ENCODE measurements at regions not wholly inside any gene's neighbourhood (a gene's known extent, or its start where the extent isn't known, plus 50 kb on each side); places are given as distances from the start of the nearest gene placed in this dataset.

DNA sequence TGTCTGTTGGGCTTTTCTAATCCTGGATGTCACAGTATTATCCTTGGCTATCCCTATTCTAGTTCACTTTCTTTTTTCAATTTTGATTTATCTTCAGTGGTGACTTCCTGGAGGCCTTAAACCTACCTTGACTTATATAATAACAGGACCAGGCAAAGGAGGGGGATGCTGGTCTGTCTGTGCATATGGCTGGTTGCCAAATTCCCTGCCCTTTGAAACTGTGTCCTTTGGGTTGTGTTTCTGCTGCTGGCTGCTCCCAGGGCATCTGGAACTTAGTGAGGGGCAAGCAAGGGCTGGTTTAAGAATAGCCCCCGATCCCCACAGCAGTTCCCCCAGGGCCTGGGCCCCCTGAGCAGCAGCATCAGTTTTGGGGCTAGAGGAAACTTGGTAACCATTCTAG is 96.0 kb upstream of the MAX start:
- CTCF ChIA-PET (ENCODE audit: low intra/inter-chr PET ratio, low total read pairs) = no interaction called here
- Histone ChIP-seq H3K27ac (ENCODE audit: extremely low read length, insufficient read depth, low read length) (no peak overlapping the region), H3K4me3 (replicated peaks in 1 of 3; ENCODE audit: insufficient read depth in 1 of 3, low read depth in 2 of 3, low read length in 3 of 3) (no peak overlapping the region), H3K9ac (ENCODE audit: insufficient read depth, low read depth, low read length) (no peak overlapping the region), H4K20me1 (ENCODE audit: insufficient read depth, low read length) (no peaks in the 10 kb centered on the region), H3K36me3 (replicated peaks in 1 of 2; ENCODE audit: control insufficient read depth in 1 of 2, insufficient read depth in 2 of 2, low read length in 2 of 2) (no peaks in the 10 kb centered on the region), H3K4me1 (ENCODE audit: insufficient read depth, low read length) (peaks cover 31% of the 10 kb centered on the region), H2AFZ (ENCODE audit: low read length) (no peak overlapping the region), H3K27me3 (ENCODE audit: control insufficient read depth in 1 of 2, insufficient read depth in 2 of 2, low read length in 2 of 2) (peaks cover 0 to 10% of the 10 kb centered on the region in 2 experiments; a peak in 2 of 5 replicates), H3K79me2 (ENCODE audit: insufficient read depth, low read length) (no peaks in the 10 kb centered on the region), H3K9me3 (ENCODE audit: low read length) (no peaks in the 10 kb centered on the region), H3K4me2 (ENCODE audit: low read depth, low read length) (peak overlapping the region; percentile 15; the same call in 1 of the 2 replicates)
- peak; percentile 26 for DNase-seq (ENCODE audit: low spot score)
- TF ChIP-seq NFIB (CRISPR knock-in tag; IDR thresholded peaks at IDR 0.05; ENCODE audit: borderline replicate concordance) (no peak), HNF4A (CRISPR knock-in tag; IDR thresholded peaks at IDR 0.05) (peak; percentile 31; the same call in 1 of the 2 replicates)
- POLR2A ChIA-PET = no interaction called here
- no peak for FAIRE-seq
- intact Hi-C loops (cut with micrococcal nuclease; ENCODE audit: unreplicated experiment) = no loop called here
- no peak for ATAC-seq
- in situ Hi-C loops (cut with HindIII; ENCODE audit: extremely low pct_ligation_motif_present, low pct_unique_long_range_greater_than_20kb) = no loop called here
- WGBS (ENCODE audit: low lambda C conversion rate) = 0% methylated on average over 1 of the region's 1 CpG
- no TSS peak for BruUV-seq (replicated peaks)

DNA sequence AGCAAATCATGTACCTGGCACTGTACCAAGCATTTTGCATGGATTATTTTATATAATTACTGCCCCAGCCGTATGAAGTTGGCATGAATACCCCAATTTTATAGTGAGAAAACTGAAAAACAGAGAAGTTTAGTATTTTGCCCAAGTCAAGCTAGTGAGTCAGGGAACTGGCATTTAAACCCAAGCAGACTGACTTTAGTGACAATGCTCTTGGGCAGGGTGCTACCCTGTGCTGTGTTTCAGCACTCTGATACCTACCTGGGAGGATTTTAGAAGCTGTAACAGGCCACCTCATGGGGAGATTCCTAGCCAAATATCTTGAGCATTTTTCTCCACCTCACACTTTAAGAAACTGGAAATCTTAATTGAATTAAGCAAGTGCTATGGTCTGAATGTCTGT is 98.1 kb upstream of the MAX start:
- WGBS (ENCODE audit: low lambda C conversion rate) = 19% methylated on average over 1 of the region's 1 CpG
- no peak for ATAC-seq
- ChIA-PET POLR2A (no interaction called here), CTCF (ENCODE audit: low intra/inter-chr PET ratio, low total read pairs) (no interaction called here)
- no peak overlapping the region for H3K4me3 ChIP-seq (replicated peaks in 1 of 3; ENCODE audit: insufficient read depth in 1 of 3, low read depth in 2 of 3, low read length in 3 of 3)
- BruUV-seq (replicated peaks) = no TSS peak
- no peaks in the 10 kb centered on the region for H3K79me2 ChIP-seq (ENCODE audit: insufficient read depth, low read length)
- no peak overlapping the region for H2AFZ ChIP-seq (ENCODE audit: low read length)
- H3K27me3 ChIP-seq (ENCODE audit: control insufficient read depth in 1 of 2, insufficient read depth in 2 of 2, low read length in 2 of 2) = no peaks in the 10 kb centered on the region
- H3K27ac ChIP-seq (ENCODE audit: extremely low read length, insufficient read depth, low read length) = no peak overlapping the region
- no peaks in the 10 kb centered on the region for H3K9me3 ChIP-seq (ENCODE audit: low read length)
- TF ChIP-seq ZNF296 (CRISPR knock-in tag; conservative IDR thresholded peaks at IDR 0.05) (no peak), ZIK1 (CRISPR knock-in tag; IDR thresholded peaks at IDR 0.05; ENCODE audit: borderline replicate concordance, low read depth) (no peak), NFATC3 (CRISPR knock-in tag; IDR thresholded peaks at IDR 0.05) (no peak)
- no peak for DNase-seq (ENCODE audit: low spot score)
- H3K4me1 ChIP-seq (ENCODE audit: insufficient read depth, low read length) = peaks cover 28% of the 10 kb centered on the region
- no peak overlapping the region for H3K4me2 ChIP-seq (ENCODE audit: low read depth, low read length)
- in situ Hi-C loops (cut with HindIII; ENCODE audit: extremely low pct_ligation_motif_present, low pct_unique_long_range_greater_than_20kb) (no loop called here), intact Hi-C loops (cut with micrococcal nuclease; ENCODE audit: unreplicated experiment) (no loop called here)
- no peak overlapping the region for H3K9ac ChIP-seq (ENCODE audit: insufficient read depth, low read depth, low read length)
- H3K36me3 ChIP-seq (replicated peaks in 1 of 2; ENCODE audit: control insufficient read depth in 1 of 2, insufficient read depth in 2 of 2, low read length in 2 of 2) = no peaks in the 10 kb centered on the region
- H4K20me1 ChIP-seq (ENCODE audit: insufficient read depth, low read length) = no peaks in the 10 kb centered on the region
- no peak for FAIRE-seq
